Ishikawa (cell line): ENCODE measurements at regions not wholly inside any gene's neighbourhood (a gene's known extent, or its start where the extent isn't known, plus 50 kb on each side); places are given as distances from the start of the nearest gene placed in this dataset.

Experiments used
- CEBPB ChIP-seq: IDR thresholded peaks from 2 replicates; pipeline ENCODE4 v1.6.1; 2012
- EGR1 ChIP-seq: IDR thresholded peaks from 2 replicates; pipeline ENCODE4 v1.6.1; 2012
- EP300 ChIP-seq: IDR thresholded peaks from 2 replicates; pipeline ENCODE4 v1.6.1; 2012; ENCODE audit warnings: borderline replicate concordance
- FOXM1 ChIP-seq: IDR thresholded peaks from 2 replicates; pipeline ENCODE4 v1.6.1; 2012; ENCODE audit warnings: low read depth, borderline replicate concordance
- NFIC ChIP-seq: IDR thresholded peaks from 2 replicates; pipeline ENCODE4 v1.6.1; 2012
- RAD21 ChIP-seq: IDR thresholded peaks from 2 replicates; pipeline ENCODE4 v1.6.1; 2012; ENCODE audit warnings: low read depth
- REST ChIP-seq: IDR thresholded peaks from 2 replicates; pipeline ENCODE4 v1.6.1; 2012; ENCODE audit warnings: low read depth, mild to moderate bottlenecking
- TAF1 ChIP-seq: IDR thresholded peaks from 2 replicates; pipeline ENCODE4 v1.6.1; 2012; ENCODE audit warnings: low read depth, mild to moderate bottlenecking
- TCF12 ChIP-seq: IDR thresholded peaks from 2 replicates; pipeline ENCODE4 v1.6.1; 2012; ENCODE audit warnings: low read depth
- YY1 ChIP-seq: IDR thresholded peaks from 2 replicates; pipeline ENCODE4 v1.6.1; 2012; ENCODE audit warnings: low read depth
- ZBTB7A ChIP-seq: IDR thresholded peaks from 2 replicates; pipeline ENCODE4 v1.6.1; 2012; ENCODE audit warnings: low read depth
- TF ChIP-seq, protein P1 (sequence below): IDR thresholded peaks from 2 replicates; pipeline ENCODE4 v1.6.1; 2012
- TF ChIP-seq, protein P2 (sequence below): IDR thresholded peaks from 2 replicates; pipeline ENCODE4 v1.6.1; 2012

GRCh38 chr13:99759163-99759552 lies 212.4 kb downstream of the ZIC5 start:
- TF ChIP-seq EP300 (no peak), YY1 (no peak), REST (no peak), RAD21 (no peak), TCF12 (no peak), ZBTB7A (no peak), EGR1 (no peak), FOXM1 (no peak), NFIC (no peak), TAF1 (no peak), CEBPB (no peak)
- TF ChIP-seq, protein P1, sequence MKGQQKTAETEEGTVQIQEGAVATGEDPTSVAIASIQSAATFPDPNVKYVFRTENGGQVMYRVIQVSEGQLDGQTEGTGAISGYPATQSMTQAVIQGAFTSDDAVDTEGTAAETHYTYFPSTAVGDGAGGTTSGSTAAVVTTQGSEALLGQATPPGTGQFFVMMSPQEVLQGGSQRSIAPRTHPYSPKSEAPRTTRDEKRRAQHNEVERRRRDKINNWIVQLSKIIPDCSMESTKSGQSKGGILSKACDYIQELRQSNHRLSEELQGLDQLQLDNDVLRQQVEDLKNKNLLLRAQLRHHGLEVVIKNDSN, result no peak
- TF ChIP-seq, protein P2, sequence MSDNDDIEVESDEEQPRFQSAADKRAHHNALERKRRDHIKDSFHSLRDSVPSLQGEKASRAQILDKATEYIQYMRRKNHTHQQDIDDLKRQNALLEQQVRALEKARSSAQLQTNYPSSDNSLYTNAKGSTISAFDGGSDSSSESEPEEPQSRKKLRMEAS, result no peak
